ENCODE measurements at regions not wholly inside any gene's neighbourhood (a gene's known extent, or its start where the extent isn't known, plus 50 kb on each side); places are given as distances from the start of the nearest gene placed in this dataset.
"Not testable (repeated sequence)": the region's sequence is repeated elsewhere in the genome, so short reads cannot be mapped to it uniquely, and the experiment has no call there.

- DNase-seq (ENCODE audit: low spot score) = not testable (repeated sequence)
Observed at GRCh38 chr18:1671710-1672109, 767.0 kb downstream of the ADCYAP1 start.

GRCh38 chr18:1676387-1676786 is 771.7 kb downstream of the ADCYAP1 start:
- DNase-seq (ENCODE audit: low spot score) = no peak

DNA sequence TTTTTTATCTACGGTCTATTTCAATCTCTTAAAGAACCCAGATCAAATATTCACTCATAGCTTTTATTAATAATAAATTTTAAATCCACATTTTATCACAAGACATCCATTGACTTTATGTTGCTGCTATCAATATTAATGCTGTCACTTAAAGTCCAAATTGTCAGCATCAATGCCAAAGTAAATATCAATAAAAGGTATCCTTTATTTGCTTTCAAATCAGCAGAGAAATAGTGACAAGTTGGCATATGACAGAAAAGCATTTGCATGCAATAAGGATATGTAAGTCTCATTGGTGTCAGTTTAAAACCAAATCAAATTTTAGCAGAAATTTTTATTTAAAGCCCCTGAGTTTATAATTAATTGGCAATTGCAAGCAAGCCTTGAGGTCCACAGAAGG is 775.4 kb downstream of the ADCYAP1 start:
- DNase-seq (ENCODE audit: low spot score) = no peak

- no peak for DNase-seq (ENCODE audit: low spot score)
Observed at GRCh38 chr18:1691863-1692262, 787.2 kb downstream of the ADCYAP1 start.

- DNase-seq (ENCODE audit: low spot score) = no peak
Observed at GRCh38 chr18:1708006-1708405, 803.3 kb downstream of the ADCYAP1 start.

GRCh38 chr18:1710114-1710513 is 805.4 kb downstream of the ADCYAP1 start:
- DNase-seq (ENCODE audit: low spot score) = no peak

GRCh38 chr18:1732143-1732542 is 827.5 kb downstream of the ADCYAP1 start:
- no peak for DNase-seq (ENCODE audit: low spot score)

DNA sequence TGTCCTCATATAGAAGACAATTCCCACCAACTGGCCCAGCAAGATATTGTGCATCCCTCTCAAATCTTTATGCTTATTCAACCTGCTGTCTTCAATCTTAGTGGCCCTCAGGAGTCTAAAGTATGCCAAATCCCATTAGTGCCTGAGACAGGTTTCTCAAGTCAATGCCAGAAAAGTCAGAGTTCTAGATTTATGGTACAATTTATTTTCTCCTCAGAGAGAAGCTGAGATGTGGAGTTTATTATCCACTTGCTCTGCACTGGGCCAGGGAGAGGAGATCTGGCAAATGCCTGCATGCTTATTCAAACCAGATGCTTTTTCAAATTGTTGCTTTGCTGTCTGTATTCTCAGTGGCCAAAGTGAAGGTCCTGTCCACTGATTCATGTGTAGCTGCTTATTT is 825.2 kb downstream of the METTL4 start:
- DNase-seq (ENCODE audit: low spot score) = no peak

GRCh38 chr18:1751249-1751648 is 820.1 kb downstream of the METTL4 start:
- no peak for DNase-seq (ENCODE audit: low spot score)

DNA sequence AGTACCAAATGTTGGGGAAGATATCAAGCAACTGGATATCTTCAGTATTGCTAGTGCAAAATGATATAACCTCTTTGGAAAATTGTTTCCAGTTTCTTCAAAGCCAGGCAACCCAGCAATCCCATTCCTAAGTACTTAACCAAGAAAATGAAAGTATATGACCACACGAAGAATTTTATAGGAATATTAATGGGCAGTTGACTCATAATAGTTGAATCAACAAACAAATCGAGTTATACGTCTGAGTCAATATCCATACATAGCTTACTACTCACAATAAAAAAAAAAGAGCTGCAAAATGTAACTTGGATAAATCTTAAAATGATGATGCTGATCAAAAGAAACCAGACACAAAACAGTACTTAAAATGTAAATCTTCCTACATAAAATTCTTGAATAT is 810.4 kb downstream of the METTL4 start:
- no peak for DNase-seq (ENCODE audit: low spot score)

- no peak for DNase-seq (ENCODE audit: low spot score)
Observed at GRCh38 chr18:1774261-1774660, 797.0 kb downstream of the METTL4 start.

DNA sequence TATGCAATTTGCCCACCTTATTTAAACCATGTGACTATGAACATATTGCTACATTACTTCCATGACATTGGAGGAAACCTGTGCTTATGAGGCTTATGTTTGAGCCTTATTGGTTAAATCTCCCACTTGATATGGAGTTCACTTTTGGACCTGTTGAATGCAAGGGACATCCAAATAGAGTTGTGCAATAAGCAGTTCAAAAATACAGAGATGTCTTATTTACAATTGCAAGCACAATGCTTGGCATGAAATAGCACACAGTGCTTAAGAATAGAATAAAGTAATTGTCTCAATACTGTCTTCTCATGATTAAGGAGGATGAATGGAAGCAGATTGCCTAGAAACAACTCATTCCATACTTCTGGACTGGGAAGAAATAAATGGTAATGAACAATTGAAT is 793.5 kb downstream of the METTL4 start:
- no peak for DNase-seq (ENCODE audit: low spot score)

GRCh38 chr18:1778496-1779178 is 792.7 kb downstream of the METTL4 start:
- DNase-seq (ENCODE audit: low spot score) = no peak

DNA sequence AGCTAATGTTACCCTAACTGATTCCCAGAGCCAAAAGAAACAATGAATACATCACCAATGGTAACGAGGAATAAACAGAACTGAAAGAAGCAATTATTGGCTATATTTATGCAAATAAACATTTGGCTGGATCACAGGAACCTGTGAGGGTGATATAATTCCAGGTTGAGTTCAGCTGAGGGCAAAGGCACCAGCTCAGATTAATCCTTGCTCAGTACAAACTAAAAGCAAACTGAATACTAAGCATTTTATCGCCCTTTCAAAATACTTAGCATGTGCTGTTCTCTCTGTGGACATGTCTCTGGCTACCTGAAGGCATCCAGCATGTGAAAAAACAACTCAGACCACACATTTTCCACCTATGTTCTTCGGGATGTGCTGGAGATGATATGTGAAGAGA is 791.7 kb downstream of the METTL4 start:
- no peak for DNase-seq (ENCODE audit: low spot score)

DNA sequence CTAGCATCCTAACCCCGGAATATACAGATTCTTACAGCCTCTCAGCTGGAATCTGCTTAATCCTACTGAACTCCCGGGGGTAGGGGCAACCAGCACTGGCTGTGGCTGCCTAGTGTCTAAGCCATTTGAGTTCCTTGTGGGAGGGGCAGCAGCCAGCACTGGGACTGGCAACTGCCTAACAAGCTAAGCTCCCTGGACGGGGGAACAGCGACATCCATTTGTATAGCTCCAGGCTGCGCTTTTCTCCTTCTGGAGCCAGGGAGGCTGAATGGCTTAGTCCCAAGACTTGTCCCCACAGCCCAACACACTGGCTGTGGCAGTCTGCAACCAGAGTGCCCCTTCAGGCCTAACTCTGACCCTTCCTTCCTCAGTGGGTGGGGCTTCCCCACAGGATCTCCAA is 787.2 kb downstream of the METTL4 start:
- no peak for DNase-seq (ENCODE audit: low spot score)

DNA sequence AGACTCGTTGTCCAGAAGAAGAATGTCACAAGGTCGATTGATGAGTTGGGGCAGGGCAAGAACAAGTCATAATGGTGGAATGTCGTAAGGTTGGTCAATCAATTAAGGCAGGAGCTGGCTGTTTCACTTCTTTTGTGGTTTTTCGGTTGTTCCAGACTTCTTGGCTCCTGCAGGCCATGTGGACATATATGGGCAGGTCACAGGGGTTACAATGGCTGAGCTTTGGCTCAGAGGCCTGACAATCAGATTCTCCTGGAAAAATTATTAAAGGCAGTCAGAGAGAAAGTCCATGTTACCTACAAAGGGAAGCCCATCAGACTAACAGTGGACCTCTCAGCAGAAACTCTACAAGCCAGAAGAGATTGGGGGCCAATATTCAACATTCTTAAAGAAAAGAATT is 785.3 kb downstream of the METTL4 start:
- not testable (repeated sequence) for DNase-seq (ENCODE audit: low spot score)

DNA sequence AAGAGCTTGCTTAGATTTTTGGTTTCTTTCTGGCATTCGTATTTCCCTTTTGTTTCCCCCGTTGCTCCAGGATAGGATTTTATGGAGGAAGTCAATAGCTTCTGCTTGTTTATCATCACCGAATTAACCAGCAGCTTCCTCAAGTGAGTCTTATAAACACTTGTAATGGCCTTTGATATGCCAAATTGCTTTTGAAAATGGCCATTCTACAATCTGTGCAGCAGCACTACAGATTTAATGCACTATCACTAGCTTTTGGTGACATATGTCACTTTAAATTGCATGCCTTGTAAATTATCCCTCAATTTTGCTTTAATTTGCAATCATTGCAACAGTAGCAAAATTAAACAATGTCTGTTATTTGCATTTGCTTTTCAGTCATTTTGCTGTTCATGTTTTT is 774.7 kb downstream of the METTL4 start:
- no peak for DNase-seq (ENCODE audit: low spot score)

DNA sequence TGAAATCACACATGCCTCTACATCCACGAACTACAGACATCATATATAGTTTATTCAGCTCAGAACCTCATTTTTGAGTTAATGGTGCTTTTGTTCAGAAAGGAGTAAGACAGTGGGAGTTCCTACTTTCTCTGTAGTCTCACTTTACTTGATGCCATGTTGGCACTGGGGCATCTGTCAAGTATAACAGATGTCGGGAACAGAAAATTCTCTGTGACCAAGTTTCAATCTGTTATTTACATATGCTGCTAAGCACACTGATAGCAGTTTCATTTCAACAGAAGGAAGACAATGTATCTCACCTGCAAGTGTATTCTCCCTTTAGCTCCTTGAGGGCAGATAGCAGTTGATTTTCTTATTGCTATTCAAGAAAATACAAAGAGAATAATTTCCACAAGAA is 774.1 kb downstream of the METTL4 start:
- no peak for DNase-seq (ENCODE audit: low spot score)

- DNase-seq (ENCODE audit: low spot score) = no peak
Observed at GRCh38 chr18:1805521-1805920, 765.8 kb downstream of the METTL4 start.

GRCh38 chr18:1806884-1807615 is 764.3 kb downstream of the METTL4 start:
- no peak for DNase-seq (ENCODE audit: low spot score)

DNA sequence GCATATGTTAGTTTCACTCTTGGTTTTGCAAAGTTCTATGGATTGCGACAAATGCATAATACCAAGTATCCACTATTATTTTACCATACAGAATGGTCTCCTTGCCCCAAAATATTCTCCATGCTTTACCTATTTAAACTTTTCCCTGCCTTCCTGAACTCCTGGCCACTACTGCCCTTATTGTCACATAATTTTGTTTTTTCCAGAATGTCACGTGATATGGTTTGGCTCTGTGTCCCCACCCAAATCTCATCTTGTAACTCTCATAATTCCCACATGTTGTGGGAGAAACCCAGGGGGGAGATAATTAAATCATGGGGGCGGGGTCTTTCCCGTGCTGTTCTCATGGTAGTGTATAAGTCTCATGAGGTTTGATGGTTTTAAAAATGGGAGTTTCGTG is 760.0 kb downstream of the METTL4 start:
- DNase-seq (ENCODE audit: low spot score) = no peak

GRCh38 chr18:1825296-1825695 is 746.0 kb downstream of the METTL4 start:
- no peak for DNase-seq (ENCODE audit: low spot score)

DNA sequence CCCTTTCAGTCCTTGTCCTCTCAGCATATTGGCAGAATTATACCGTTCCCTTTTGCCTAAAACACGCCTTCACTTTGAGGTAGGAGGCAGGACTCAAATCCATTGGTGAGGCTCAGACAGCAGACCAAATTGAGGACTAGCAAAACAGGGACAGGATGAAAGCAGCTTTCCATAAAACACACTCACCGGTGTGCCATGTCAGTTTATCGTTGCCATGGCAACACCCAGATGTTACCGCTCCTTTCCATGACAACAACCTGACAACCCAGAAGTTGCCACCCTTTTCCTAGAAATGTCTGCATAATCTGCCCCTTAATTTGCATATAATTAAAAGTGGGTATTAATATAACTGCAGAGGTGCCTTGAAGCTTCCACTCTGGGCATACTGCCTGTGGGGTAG is 730.4 kb downstream of the METTL4 start:
- DNase-seq (ENCODE audit: low spot score) = no peak

DNA sequence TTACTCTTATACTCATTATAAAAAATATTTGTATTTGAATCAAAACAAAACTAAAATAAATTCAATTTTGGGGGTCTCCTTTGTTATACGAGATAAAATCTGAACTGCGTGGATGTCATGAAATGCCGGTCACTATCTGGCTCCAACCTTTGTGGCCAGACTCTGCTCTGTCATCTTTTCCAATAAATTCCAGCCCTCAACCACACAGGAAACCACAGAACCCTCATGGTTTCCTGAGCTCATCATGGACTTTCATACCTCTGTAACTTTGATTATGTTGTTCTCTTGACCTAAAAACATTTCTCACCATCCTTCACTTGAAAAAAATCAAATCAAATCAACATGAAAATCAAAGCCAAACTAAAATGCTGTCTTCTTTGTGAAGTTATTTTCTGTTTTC is 724.7 kb downstream of the METTL4 start:
- DNase-seq (ENCODE audit: low spot score) = peak; percentile 4
